ENCODE measurements at regions not wholly inside any gene's neighbourhood (a gene's known extent, or its start where the extent isn't known, plus 50 kb on each side); places are given as distances from the start of the nearest gene placed in this dataset.

DNA sequence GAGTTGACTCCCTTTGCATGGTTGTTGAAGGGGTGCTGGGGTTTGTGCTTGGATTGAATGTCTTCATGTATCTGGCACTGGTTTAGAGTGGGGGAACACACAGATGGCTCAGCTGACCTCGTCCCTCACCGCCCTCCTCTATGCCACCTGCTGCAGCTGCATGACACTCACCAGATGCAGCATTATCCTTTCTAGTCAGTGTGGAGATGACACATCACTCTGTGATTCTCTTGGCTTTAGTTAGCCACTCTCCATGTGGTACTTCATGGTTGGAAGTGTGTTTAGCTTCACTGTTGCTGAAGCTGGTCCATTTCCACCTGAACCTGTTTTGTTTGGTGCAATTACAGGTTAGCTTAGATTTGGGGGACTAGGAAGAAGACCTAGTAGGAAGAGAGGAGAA is 56.3 kb upstream of the BMPER start:
- Histone ChIP-seq H3K9me3 (no peaks in the 10 kb centered on the region), H3K4me1 (no peaks in the 10 kb centered on the region), H3K27ac (no peak overlapping the region), H3K36me3 (no peaks in the 10 kb centered on the region), H3K27me3 (no peaks in the 10 kb centered on the region), H3K4me3 (no peak overlapping the region)
- DNase-seq: no peak
- TF ChIP-seq POLR2A (IDR thresholded peaks at IDR 0.05): no peak
- TF ChIP-seq, protein P1, sequence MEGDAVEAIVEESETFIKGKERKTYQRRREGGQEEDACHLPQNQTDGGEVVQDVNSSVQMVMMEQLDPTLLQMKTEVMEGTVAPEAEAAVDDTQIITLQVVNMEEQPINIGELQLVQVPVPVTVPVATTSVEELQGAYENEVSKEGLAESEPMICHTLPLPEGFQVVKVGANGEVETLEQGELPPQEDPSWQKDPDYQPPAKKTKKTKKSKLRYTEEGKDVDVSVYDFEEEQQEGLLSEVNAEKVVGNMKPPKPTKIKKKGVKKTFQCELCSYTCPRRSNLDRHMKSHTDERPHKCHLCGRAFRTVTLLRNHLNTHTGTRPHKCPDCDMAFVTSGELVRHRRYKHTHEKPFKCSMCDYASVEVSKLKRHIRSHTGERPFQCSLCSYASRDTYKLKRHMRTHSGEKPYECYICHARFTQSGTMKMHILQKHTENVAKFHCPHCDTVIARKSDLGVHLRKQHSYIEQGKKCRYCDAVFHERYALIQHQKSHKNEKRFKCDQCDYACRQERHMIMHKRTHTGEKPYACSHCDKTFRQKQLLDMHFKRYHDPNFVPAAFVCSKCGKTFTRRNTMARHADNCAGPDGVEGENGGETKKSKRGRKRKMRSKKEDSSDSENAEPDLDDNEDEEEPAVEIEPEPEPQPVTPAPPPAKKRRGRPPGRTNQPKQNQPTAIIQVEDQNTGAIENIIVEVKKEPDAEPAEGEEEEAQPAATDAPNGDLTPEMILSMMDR (IDR thresholded peaks at IDR 0.05): no peak
- 63 to 88% methylated on average over 2 of the region's 2 CpGs for WGBS, 2 donors
- intact Hi-C loops (cut with DNase I): no loop called here

DNA sequence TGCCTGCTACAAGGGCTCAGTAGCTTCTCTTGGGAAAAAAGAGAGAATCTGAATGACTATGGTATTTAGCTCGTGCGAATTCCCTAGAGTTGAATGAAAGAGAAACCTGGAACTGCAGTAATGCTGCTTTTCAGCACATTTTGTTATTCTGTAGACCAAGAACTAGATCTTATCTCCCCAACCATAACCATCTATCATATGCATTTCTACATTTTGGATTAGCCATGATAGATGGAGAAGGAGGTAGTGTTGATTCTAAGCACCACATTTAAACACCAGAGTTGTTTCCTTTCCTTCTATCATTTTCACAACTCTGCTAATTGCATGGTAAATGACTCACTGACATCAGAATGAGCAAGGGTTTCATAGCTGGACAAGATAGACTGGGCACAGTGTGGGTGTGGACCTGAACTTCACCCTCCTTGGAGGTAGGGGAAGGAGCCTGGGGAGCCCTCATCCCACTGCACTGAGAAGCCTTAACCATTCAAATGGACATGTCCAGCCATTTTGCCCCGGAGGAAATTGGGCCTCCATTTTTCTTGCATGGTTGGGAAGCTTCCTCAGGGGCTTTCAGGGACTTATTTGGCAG is 55.3 kb upstream of the BMPER start:
- Histone ChIP-seq H3K4me1 (no peaks in the 10 kb centered on the region), H3K27ac (no peak overlapping the region), H3K27me3 (no peaks in the 10 kb centered on the region), H3K9me3 (no peaks in the 10 kb centered on the region), H3K36me3 (no peaks in the 10 kb centered on the region), H3K4me3 (no peak overlapping the region)
- WGBS, 2 donors: 59 to 64% methylated on average over 3 of the region's 3 CpGs
- intact Hi-C loops (cut with DNase I): no loop called here
- DNase-seq: no peak
- TF ChIP-seq POLR2A (IDR thresholded peaks at IDR 0.05): no peak
- TF ChIP-seq, protein P1 (IDR thresholded peaks at IDR 0.05): no peak

DNA sequence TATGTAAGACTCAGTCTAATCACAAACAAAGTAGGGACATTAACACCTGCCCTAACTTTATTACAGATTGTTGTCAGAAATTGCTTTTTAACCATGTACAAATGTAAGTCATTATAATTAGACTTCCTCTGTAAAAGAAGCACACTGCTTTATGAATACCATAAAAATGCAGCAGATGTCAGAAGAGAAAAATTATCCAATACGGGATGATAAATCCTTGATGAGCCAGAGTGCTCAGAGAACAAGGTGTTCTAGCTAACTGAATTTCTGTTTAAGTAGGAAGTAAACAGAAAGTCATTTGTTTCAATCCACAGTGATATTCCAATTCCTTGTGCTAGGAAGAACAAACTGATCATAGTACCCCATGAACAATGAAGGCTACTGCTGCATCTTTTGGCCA is 54.6 kb upstream of the BMPER start:
- TF ChIP-seq POLR2A (IDR thresholded peaks at IDR 0.05): no peak
- TF ChIP-seq, protein P1 (IDR thresholded peaks at IDR 0.05): no peak
- Histone ChIP-seq H3K27me3 (no peaks in the 10 kb centered on the region), H3K9me3 (no peaks in the 10 kb centered on the region), H3K4me3 (no peak overlapping the region), H3K4me1 (no peaks in the 10 kb centered on the region), H3K27ac (no peak overlapping the region), H3K36me3 (no peaks in the 10 kb centered on the region)
- no peak for DNase-seq
- WGBS, 2 donors: 50 to 55% methylated on average over 1 of the region's 1 CpG
- intact Hi-C loops (cut with DNase I): no loop called here

DNA sequence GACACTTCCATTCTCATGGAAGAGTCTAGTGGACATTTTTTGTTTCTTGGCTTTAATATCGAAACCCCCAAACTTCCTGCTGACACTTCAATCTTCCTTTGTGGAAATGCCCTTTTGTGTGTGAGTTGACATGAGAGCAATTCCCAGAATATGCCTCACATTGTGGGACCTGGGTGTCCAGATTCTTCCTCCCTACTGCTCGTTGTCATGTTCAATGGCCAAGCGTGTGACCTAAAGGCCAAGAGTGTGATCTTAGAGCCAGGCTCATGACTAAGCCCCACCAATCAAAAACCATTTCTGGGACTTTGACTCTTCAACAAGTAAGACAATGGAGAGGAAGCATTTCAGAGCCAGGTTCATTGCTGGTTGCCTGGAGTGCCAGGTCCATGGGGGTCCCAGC is 52.5 kb upstream of the BMPER start:
- intact Hi-C loops (cut with DNase I): no loop called here
- WGBS, 2 donors: 70 to 79% methylated on average over 3 of the region's 3 CpGs
- DNase-seq: no peak
- H3K36me3 ChIP-seq: no peaks in the 10 kb centered on the region
- no peak overlapping the region for H3K4me3 ChIP-seq
- H3K9me3 ChIP-seq: no peaks in the 10 kb centered on the region
- no peaks in the 10 kb centered on the region for H3K4me1 ChIP-seq
- no peaks in the 10 kb centered on the region for H3K27me3 ChIP-seq
- no peak overlapping the region for H3K27ac ChIP-seq
- TF ChIP-seq, protein P1 (IDR thresholded peaks at IDR 0.05): no peak
- TF ChIP-seq POLR2A (IDR thresholded peaks at IDR 0.05): no peak

DNA sequence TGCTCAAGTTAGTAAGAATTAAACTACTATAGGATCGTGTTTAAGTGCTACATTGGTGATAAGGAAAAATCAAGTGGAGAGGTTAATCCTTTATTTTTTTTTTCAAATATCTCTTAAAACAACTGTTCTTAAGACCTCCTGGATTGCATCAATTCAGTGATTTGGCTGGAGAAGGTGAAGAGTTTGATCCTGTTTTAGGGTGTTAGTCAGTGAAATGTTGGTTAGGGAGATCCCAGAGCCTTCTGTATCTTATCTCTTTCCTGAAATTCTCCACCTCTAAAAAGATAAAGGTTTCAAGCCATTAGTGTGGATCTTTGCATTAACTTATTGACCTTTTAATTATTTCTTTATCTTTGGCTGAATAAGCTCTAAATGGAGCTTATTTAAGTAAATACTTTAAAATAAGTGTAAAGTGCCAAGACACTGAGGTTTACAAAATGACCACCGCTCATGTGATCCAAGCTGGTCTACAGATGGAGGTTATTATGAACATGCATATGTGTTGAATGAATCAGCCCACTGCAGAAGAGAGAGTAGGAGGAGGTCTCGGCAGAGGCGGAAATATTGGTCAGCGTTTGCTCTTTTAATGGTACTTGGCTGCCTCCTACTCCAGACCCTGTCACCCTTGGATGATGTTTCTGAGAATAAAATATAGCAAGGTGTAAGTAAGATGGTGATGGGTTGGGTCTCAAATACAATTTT is 51.8 kb upstream of the BMPER start:
- Histone ChIP-seq H3K27ac (no peak overlapping the region), H3K36me3 (no peaks in the 10 kb centered on the region), H3K4me1 (no peaks in the 10 kb centered on the region), H3K9me3 (no peaks in the 10 kb centered on the region), H3K4me3 (no peak overlapping the region), H3K27me3 (no peaks in the 10 kb centered on the region)
- WGBS, 2 donors: 86 to 87% methylated on average over 5 of the region's 5 CpGs
- no peak for TF ChIP-seq POLR2A (IDR thresholded peaks at IDR 0.05)
- TF ChIP-seq, protein P1 (IDR thresholded peaks at IDR 0.05): no peak
- DNase-seq: no peak
- intact Hi-C loops (cut with DNase I): no loop called here

All from esophagus squamous epithelium (tissue), 5 donors.